A549 (cell line): ENCODE measurements at regions not wholly inside any gene's neighbourhood (a gene's known extent, or its start where the extent isn't known, plus 50 kb on each side); places are given as distances from the start of the nearest gene placed in this dataset.

Experiments
- BHLHE40 ChIP-seq: IDR thresholded peaks from 2 replicates; pipeline ENCODE4 v1.6.1; 2012; ENCODE audit warnings: low read depth, low read length, inconsistent platforms
- CTCF ChIP-seq: fragments of >200 bp; sonication (Bioruptor Twin); formaldehyde crosslinking; IDR thresholded peaks from 3 replicates; pipeline ENCODE4 v1.5.1; 2016
- ELK1 ChIP-seq: fragments of 150-350 bp; IDR thresholded peaks from 2 replicates; pipeline ENCODE4 v1.6.1; 2014; ENCODE audit warnings: low read depth, mild to moderate bottlenecking, low read length
- EP300 ChIP-seq, 2 experiments: fragments of >200 bp; sonication (Bioruptor Twin); formaldehyde crosslinking; IDR thresholded peaks; 2 replicates in 1 of 2; 3 replicates in 1 of 2; pipeline ENCODE4 v1.6.1; 2016 to 2017
- JUNB ChIP-seq: fragments of >200 bp; sonication (Bioruptor Twin); formaldehyde crosslinking; IDR thresholded peaks from 2 replicates; pipeline ENCODE4 v1.6.1; 2016
- KDM5A ChIP-seq: fragments of 200-600 bp; sonication (generic); IDR thresholded peaks from 2 replicates; pipeline ENCODE4 v1.6.1; 2016; ENCODE audit warnings: antibody characterized with exemption, mild to moderate bottlenecking
- NFE2L2 ChIP-seq: fragments of 150-350 bp; conservative IDR thresholded peaks from 2 replicates; pipeline ENCODE4 v1.6.1; 2014; ENCODE audit warnings: low read length
- PBX3 ChIP-seq: IDR thresholded peaks from 2 replicates; pipeline ENCODE4 v1.6.1; 2012
- PHF8 ChIP-seq: fragments of 200-600 bp; sonication (generic); IDR thresholded peaks from 2 replicates; pipeline ENCODE4 v1.6.1; 2016; ENCODE audit warnings: low read depth, mild to moderate bottlenecking, antibody characterized with exemption, moderate library complexity, borderline replicate concordance
- POLR2A ChIP-seq: IDR thresholded peaks from 2 replicates; pipeline ENCODE4 v1.6.1; 2012; ENCODE audit warnings: mild to moderate bottlenecking, low read length
- RAD21 ChIP-seq, 2 experiments: fragments of >200 bp in 1 of 2; sonication (Bioruptor Twin) in 1 of 2; formaldehyde crosslinking in 1 of 2; IDR thresholded peaks in 1 of 2; conservative IDR thresholded peaks in 1 of 2; 2 replicates in 1 of 2; 3 replicates in 1 of 2; pipeline ENCODE4 v1.6.1; 2012 to 2018; ENCODE audit warnings: inconsistent platforms in 1 of 2
- RNF2 ChIP-seq: fragments of 200-600 bp; sonication (generic); IDR thresholded peaks from 2 replicates; pipeline ENCODE4 v1.6.1; 2016; ENCODE audit warnings: low read depth, mild to moderate bottlenecking, antibody characterized with exemption, moderate library complexity, borderline replicate concordance
- ZC3H11A ChIP-seq: fragments of 450-650 bp; IDR thresholded peaks from 2 replicates; pipeline ENCODE4 v1.6.1; 2014; ENCODE audit warnings: antibody characterized with exemption, mild to moderate bottlenecking

- no peak for TF ChIP-seq CTCF
- no peak for TF ChIP-seq JUNB
- no peak for TF ChIP-seq PHF8
- no peak for TF ChIP-seq RAD21 (conservative IDR thresholded peaks at IDR 0.05 in 1 of 2, IDR thresholded peaks at IDR 0.05 in 1 of 2)
- TF ChIP-seq RNF2, result no peak
- TF ChIP-seq EP300 (IDR thresholded peaks at IDR 0.05), result no peak
- TF ChIP-seq KDM5A, result no peak
- no peak for TF ChIP-seq POLR2A
- TF ChIP-seq ELK1, result no peak
- TF ChIP-seq BHLHE40, result no peak
- TF ChIP-seq PBX3, result no peak
- no peak for TF ChIP-seq ZC3H11A
- TF ChIP-seq NFE2L2, result no peak
These were observed 205.2 kb upstream of the TMEM260 start for GRCh38 chr14:56374421-56374820.
